Astrocyte (in vitro differentiated cells and primary cell): ENCODE measurements at regions not wholly inside any gene's neighbourhood (a gene's known extent, or its start where the extent isn't known, plus 50 kb on each side); places are given as distances from the start of the nearest gene placed in this dataset.

Source experiments
- DNase-seq: peaks from one replicate; pipeline ENCODE4 v3.0.0-alpha.2; 2010; ENCODE audit warnings: low read depth
- FAIRE-seq: peaks from 2 replicates; lab custom pipeline; 2011; peaks lifted over from hg19 to GRCh38; lab: Jason Lieb, UNC
- H2AFZ ChIP-seq: 2 replicates; pipeline ENCODE4 v1.6.0; 2012; ENCODE audit warnings: low read depth, low read length, inconsistent platforms
- H3K27ac ChIP-seq: 2 replicates; pipeline ENCODE4 v1.5.1; 2011; ENCODE audit warnings: low read depth, low read length, inconsistent platforms
- H3K27me3 ChIP-seq: 2 replicates; pipeline ENCODE4 v1.6.0; 2011; ENCODE audit warnings: low read length, inconsistent platforms; ENCODE audit not compliant: insufficient read depth
- H3K36me3 ChIP-seq: 2 replicates; pipeline ENCODE4 v1.5.1; 2011; ENCODE audit warnings: low read length, inconsistent platforms; ENCODE audit not compliant: insufficient read depth
- H3K4me1 ChIP-seq: 2 replicates; pipeline ENCODE4 v1.5.1; 2011; ENCODE audit warnings: low read length, inconsistent platforms; ENCODE audit not compliant: insufficient read depth
- H3K4me2 ChIP-seq: 2 replicates; pipeline ENCODE4 v1.6.0; 2012; ENCODE audit warnings: low read length, inconsistent platforms
- H3K4me3 ChIP-seq: 2 replicates; pipeline ENCODE4 v1.5.1; 2011; ENCODE audit warnings: low read depth, mild to moderate bottlenecking, low read length, inconsistent platforms; ENCODE audit not compliant: insufficient read depth
- H3K79me2 ChIP-seq: 2 replicates; pipeline ENCODE4 v1.6.0; 2012; ENCODE audit warnings: mild to moderate bottlenecking, low read length, inconsistent platforms; ENCODE audit not compliant: insufficient read depth
- H3K9ac ChIP-seq: 2 replicates; pipeline ENCODE4 v1.6.0; 2012; ENCODE audit warnings: mild to moderate bottlenecking, low read length, inconsistent platforms
- H3K9me3 ChIP-seq: 2 replicates; pipeline ENCODE4 v1.5.1; 2012; ENCODE audit warnings: low read depth, mild to moderate bottlenecking, low read length, inconsistent platforms; ENCODE audit not compliant: insufficient read depth
- H4K20me1 ChIP-seq: 2 replicates; pipeline ENCODE4 v1.6.0; 2012; ENCODE audit warnings: low read length, inconsistent platforms; ENCODE audit not compliant: insufficient read depth
- H3K27ac Mint-ChIP-seq: one replicate; pipeline ENCODE4 v1.8.0; 2021; ENCODE audit warnings: mild to moderate bottlenecking, mixed read lengths; ENCODE audit not compliant: unreplicated experiment
- H3K27me3 Mint-ChIP-seq: one replicate; pipeline ENCODE4 v1.8.0; 2021; ENCODE audit warnings: low read depth, mixed read lengths; ENCODE audit not compliant: unreplicated experiment
- H3K36me3 Mint-ChIP-seq: one replicate; pipeline ENCODE4 v1.8.0; 2021; ENCODE audit warnings: low read depth, mixed read lengths; ENCODE audit not compliant: unreplicated experiment
- H3K4me1 Mint-ChIP-seq: one replicate; pipeline ENCODE4 v1.8.0; 2021; ENCODE audit warnings: low read depth, mixed read lengths; ENCODE audit not compliant: unreplicated experiment
- H3K4me3 Mint-ChIP-seq: one replicate; pipeline ENCODE4 v1.8.0; 2021; ENCODE audit warnings: mild to moderate bottlenecking, moderate library complexity, mixed read lengths; ENCODE audit not compliant: unreplicated experiment
- H3K9me3 Mint-ChIP-seq: one replicate; pipeline ENCODE4 v1.8.0; 2021; ENCODE audit warnings: mild to moderate bottlenecking, mixed read lengths; ENCODE audit not compliant: unreplicated experiment
- CTCF ChIP-seq: IDR thresholded peaks from 2 replicates; pipeline ENCODE4 v1.5.1; 2011; ENCODE audit warnings: low read depth, mild to moderate bottlenecking, inconsistent platforms, low read length, moderate library complexity; ENCODE audit not compliant: insufficient read depth
- EZH2 ChIP-seq: IDR thresholded peaks from 2 replicates; pipeline ENCODE4 v1.6.1; 2012; ENCODE audit warnings: mild to moderate bottlenecking, low read length, inconsistent platforms; ENCODE audit not compliant: insufficient read depth

GRCh38 chr5:173759691-173760090, 128.5 kb upstream of the CPEB4 start:
- H3K27ac Mint-ChIP-seq, result no peak overlapping the region
- Histone ChIP-seq H3K79me2 (no peaks in the 10 kb centered on the region), H3K27ac (no peak overlapping the region), H3K9me3 (no peaks in the 10 kb centered on the region), H3K9ac (no peak overlapping the region), H3K4me1 (peaks cover 10% of the 10 kb centered on the region), H3K27me3 (peaks cover 6% of the 10 kb centered on the region), H3K4me3 (no peak overlapping the region), H2AFZ (no peak overlapping the region), H3K36me3 (no peaks in the 10 kb centered on the region), H3K4me2 (no peak overlapping the region), H4K20me1 (no peaks in the 10 kb centered on the region)
- H3K27me3 Mint-ChIP-seq, result peaks cover 9% of the 10 kb centered on the region
- H3K9me3 Mint-ChIP-seq, result peaks cover 2% of the 10 kb centered on the region
- TF ChIP-seq EZH2, result no peak
- TF ChIP-seq CTCF, result no peak
- H3K36me3 Mint-ChIP-seq, result no peaks in the 10 kb centered on the region
- peaks cover 14% of the 10 kb centered on the region for H3K4me1 Mint-ChIP-seq
- FAIRE-seq, result no peak
- DNase-seq, result no peak
- no peak overlapping the region for H3K4me3 Mint-ChIP-seq

GRCh38 chr5:173760461-173761177, 127.5 kb upstream of the CPEB4 start:
- H3K9ac ChIP-seq, result no peak overlapping the region
- H3K4me2 ChIP-seq, result no peak overlapping the region
- no peaks in the 10 kb centered on the region for H3K9me3 ChIP-seq
- TF ChIP-seq CTCF, result no peak
- H3K4me1 ChIP-seq, result peaks cover 17% of the 10 kb centered on the region
- no peak overlapping the region for H2AFZ ChIP-seq
- H3K27me3 ChIP-seq, result peaks cover 5% of the 10 kb centered on the region
- Mint-ChIP-seq H3K4me3 (no peak overlapping the region), H3K9me3 (peaks cover 2% of the 10 kb centered on the region), H3K4me1 (peaks cover 22% of the 10 kb centered on the region), H3K27me3 (peaks cover 7% of the 10 kb centered on the region), H3K27ac (peak overlapping the region; percentile 21), H3K36me3 (no peaks in the 10 kb centered on the region)
- no peak overlapping the region for H3K4me3 ChIP-seq
- no peak for DNase-seq
- no peaks in the 10 kb centered on the region for H3K36me3 ChIP-seq
- no peaks in the 10 kb centered on the region for H3K79me2 ChIP-seq
- H4K20me1 ChIP-seq, result no peaks in the 10 kb centered on the region
- no peak for FAIRE-seq
- H3K27ac ChIP-seq, result no peak overlapping the region

GRCh38 chr5:173761178-173761513, 127.0 kb upstream of the CPEB4 start:
- H3K9ac ChIP-seq, result no peak overlapping the region
- H3K4me1 ChIP-seq, result peaks cover 19% of the 10 kb centered on the region
- H3K4me2 ChIP-seq, result no peak overlapping the region
- H3K79me2 ChIP-seq, result no peaks in the 10 kb centered on the region
- no peak for DNase-seq
- H3K27ac ChIP-seq, result no peak overlapping the region
- Mint-ChIP-seq H3K27me3 (peaks cover 7% of the 10 kb centered on the region), H3K27ac (peak overlapping the region; percentile 21), H3K9me3 (peaks cover 2% of the 10 kb centered on the region), H3K4me3 (no peak overlapping the region), H3K36me3 (no peaks in the 10 kb centered on the region), H3K4me1 (peaks cover 26% of the 10 kb centered on the region)
- H3K4me3 ChIP-seq, result no peak overlapping the region
- no peaks in the 10 kb centered on the region for H4K20me1 ChIP-seq
- TF ChIP-seq EZH2 (no peak), CTCF (no peak)
- no peak overlapping the region for H2AFZ ChIP-seq
- no peaks in the 10 kb centered on the region for H3K36me3 ChIP-seq
- FAIRE-seq, result no peak
- peaks cover 4% of the 10 kb centered on the region for H3K27me3 ChIP-seq
- H3K9me3 ChIP-seq, result no peaks in the 10 kb centered on the region
